Activated CD4-positive, alpha-beta T cell treated with anti-CD3 and anti-CD28 coated beads for 24 hours (primary cell): ENCODE measurements at regions not wholly inside any gene's neighbourhood (a gene's known extent, or its start where the extent isn't known, plus 50 kb on each side); places are given as distances from the start of the nearest gene placed in this dataset.
"Not testable (repeated sequence)": the region's sequence is repeated elsewhere in the genome, so short reads cannot be mapped to it uniquely, and the experiment has no call there.

Source experiments
- DNase-seq, 2 donors: peaks; one replicate each; pipeline ENCODE4 v3.0.0-alpha.2; 2020; ENCODE audit warnings: low read depth in 2 of 2

DNA sequence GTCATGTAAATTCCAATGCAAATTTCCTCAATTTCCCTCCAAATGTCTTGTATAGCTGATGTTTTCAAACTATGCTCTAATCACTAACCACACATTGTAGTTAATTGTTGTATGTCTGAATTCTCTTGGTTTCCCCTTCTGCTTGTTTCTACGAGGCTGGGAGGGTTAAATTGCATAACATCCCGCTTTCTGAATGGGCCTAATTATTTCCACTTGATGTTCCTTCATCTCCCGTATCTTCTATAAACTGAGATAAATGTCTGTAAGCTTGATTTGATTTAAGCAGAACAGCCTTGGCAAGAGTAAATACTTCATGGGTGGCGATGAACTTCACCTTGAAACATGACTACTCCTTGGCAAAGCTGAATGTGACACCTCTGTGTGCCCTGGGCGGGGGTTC, 72.2 kb downstream of the SERINC2 start:
- DNase-seq = no peak

DNA sequence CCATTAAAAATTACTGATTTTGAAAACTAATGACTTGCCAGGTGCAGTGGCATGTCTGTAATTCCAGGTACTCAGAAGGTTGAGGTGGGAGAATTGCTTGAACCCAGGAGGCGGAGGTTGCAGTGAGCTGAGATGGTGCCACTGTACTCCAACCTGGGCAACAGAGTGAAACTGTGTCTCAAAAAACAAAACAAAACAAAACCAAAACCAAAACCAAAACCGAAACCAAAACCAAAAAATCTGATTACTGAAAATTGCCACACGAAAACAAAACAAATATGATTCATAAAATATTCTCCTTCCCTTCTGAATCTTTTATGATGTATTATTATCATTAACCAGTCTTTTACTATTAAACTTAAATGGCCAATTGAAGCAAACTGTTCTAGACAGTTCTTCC, 74.1 kb downstream of the SERINC2 start:
- DNase-seq = no peak

DNA sequence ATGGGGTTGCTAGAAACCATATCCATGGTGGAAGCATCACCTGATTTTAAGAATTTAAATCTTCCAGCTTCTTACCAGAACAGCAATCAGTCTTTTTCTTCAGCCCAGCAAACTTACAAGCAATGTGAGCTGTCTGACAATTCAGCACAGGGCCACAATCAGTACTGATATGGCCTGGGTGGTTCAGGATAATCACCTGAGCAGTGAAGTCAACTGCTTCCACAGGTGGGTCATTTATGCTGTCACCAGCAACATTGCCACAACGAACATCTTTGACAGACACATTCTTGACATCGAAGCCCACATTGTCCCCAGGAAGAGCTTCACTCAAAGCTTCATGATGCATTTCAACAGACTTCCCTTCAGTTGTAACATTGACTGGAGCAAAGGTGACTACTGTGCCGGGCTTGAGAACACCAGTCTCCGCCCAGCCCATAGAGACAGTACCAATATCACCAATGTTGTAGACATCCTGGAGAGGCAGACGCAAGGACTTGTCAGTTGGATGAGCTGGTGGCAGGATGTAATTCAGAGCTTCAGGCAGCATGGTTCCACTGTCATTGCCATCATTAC, 74.8 kb downstream of the SERINC2 start:
- DNase-seq = no peak

DNA sequence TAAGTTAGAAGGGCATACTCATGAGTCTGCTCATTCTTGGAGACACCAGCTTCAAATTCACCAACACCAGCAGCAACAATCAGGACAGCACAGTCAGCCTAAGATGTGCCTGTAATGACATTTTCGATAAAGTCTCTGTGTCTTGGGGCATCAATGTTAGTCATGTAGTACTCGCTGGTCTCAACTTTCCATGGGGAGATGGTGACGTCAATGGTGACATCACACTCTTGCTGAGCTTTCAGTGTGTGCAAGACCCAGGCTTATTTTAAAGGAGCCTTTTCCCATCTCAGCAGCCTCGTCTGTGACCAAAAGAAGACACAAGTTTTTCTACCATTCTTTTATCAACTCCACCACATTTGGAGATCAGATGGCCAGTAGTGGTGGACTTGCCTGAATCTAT, 75.5 kb downstream of the SERINC2 start:
- no peak for DNase-seq

DNA sequence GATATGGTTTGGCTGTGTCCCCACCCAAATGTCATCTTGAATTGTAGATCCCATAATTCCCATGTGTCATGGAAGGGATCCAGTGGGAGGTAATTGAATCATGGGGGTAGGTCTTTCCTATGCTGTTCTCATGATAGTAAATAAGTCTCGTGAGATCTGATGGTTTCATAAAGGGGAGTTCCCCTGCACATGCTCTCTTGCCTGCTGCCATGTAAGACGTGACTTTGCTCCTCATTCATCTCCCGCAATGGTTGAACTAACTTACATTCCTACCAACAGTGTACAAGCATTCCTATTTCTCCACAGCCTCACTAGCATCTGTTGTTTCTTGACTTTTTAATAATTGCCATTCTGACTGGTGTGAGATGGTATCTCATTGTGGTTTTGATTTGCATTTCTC, 76.6 kb downstream of the SERINC2 start:
- DNase-seq = not testable (repeated sequence)

DNA sequence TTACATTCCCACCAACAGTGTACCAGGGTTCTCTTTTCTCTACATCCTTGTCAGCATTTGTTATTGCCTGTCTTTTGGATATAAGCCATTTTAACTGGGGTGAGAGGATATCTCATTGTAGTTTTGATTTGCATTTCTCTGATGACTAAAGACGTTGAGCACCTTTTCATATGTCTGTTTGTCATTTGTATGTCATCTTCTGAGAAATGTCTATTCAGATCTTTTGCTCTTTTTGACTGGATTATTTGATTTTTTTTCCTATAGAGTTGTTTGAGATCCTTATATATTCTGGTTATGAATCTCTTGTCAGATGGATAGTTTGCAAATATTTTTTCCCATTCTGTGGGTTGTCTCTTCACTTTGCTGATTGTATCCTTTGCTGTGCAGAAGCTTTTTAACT, 77.6 kb downstream of the SERINC2 start:
- not testable (repeated sequence) for DNase-seq

DNA sequence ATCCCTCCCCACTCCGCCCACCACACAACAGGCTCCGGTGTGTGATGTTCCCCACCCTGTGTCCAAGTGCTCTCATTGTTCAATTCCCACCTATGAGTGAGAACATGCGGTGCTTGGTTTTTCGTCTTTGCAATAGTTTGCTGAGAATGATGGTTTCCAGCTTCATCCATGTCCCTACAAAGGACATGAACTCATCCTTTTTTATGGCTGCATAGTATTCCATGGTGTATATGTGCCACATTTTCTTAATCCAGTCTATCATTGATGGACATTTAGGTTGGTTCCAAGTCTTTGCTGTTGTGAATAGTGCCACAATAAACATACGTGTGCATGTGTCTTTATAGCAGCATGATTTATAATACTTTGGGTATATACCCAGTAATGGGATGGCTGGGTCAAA, 81.0 kb upstream of the TINAGL1 start:
- DNase-seq = not testable (repeated sequence)

DNA sequence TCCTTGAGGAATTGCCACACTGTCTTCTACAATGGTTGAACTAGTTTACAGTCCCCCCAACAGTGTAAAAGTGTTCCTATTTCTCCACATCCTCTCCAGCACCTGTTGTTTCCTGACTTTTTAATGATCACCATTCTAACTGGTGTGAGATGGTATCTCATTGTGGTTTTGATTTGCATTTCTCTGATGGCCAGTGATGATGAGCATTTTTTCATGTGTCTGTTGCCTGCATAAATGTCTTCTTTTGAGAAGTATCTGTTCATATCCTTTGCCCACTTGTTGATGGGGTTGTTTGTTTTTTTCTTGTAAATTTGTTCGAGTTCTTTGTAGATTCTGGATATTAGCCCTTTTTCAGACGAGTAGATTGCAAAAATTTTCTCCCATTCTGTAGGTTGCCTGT, 80.5 kb upstream of the TINAGL1 start:
- DNase-seq = not testable (repeated sequence)

DNA sequence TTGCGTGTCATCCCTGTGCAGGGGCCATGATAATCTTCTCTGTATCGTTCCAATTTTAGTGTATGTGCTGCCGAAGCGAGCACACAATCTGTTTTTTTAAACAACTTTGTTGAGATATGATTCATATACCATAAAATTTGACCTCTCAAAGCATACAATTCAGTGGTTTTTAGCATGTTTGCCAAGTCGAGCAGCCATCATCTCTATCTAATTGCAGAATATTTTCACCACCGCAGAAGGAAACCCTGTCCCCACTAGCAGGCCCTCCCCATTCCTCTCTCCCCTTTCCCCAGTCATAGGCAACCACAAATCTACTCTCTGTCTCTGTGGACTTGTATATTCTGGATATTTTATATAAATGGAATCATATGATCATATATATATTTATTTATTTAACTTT, 78.7 kb upstream of the TINAGL1 start:
- DNase-seq = no peak

DNA sequence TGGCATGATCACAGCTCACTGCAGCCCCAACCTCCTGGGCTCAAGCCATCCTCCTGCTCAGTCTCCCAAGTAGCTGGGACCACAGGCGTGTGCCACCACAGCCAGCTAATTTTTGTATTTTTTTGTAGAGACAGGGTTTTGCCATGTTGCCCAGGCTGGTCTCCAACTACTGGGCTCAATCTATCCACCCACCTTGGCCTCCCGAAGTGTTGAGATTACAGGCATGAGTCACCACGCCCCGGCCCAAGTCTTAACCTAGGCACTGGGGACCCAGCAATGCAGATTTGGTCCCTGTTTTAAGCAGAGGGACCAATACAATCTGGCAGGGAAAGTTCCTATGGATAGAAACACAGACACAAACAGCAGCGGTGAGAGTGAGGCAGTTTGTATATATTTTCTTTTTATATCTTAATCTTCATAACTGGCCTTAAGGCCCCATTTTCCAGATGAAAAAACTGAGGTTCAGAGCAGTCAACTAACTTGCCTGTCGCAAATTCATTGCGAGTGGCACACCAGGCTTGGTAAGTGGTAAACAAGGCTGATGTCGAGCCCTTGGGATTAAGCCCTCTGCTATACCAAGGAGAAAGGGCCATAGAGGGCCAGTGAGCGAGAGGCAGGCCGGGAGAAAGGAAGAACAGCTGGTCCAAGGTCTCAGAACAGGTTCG, 77.8 kb upstream of the TINAGL1 start:
- no peak for DNase-seq

DNA sequence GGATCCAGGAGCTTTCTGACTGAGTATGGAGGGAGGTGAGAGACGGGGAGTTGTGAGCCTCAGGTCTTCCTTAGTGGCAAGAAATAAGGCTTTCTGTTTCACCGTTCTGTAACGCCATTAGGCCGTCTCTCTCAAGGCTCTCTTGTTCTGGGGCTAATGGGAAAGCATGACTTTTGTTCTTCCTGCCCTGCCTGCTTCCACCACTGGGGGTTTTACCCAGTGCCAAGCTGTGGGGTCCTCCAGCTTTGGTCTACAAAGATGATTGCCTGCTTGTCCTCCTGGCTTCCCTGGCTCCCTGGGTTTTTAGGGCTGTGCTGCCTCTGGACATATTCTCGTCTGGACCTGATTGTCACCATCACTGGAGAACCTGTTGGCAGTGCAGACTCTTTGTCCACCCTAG, 74.8 kb upstream of the TINAGL1 start:
- DNase-seq = no peak

DNA sequence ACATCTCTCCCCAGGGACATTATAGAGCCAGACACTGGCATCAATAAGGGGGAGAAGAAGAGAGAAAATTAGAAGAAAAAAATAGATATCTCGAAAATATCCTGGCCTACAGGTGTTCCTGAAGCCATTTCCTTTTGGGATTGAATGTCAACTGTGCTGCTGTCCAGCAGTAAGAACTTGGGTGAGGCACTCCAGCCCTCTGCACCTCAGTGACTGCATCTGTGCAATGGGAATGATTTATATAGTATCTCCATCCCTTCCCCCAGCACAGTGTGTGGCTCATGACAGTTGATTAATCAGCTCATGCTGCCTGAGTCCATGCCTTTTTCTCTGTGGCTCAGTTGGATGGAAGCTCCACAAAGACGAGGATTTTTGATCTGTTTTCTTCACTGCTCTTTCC, 74.1 kb upstream of the TINAGL1 start:
- no peak for DNase-seq

DNA sequence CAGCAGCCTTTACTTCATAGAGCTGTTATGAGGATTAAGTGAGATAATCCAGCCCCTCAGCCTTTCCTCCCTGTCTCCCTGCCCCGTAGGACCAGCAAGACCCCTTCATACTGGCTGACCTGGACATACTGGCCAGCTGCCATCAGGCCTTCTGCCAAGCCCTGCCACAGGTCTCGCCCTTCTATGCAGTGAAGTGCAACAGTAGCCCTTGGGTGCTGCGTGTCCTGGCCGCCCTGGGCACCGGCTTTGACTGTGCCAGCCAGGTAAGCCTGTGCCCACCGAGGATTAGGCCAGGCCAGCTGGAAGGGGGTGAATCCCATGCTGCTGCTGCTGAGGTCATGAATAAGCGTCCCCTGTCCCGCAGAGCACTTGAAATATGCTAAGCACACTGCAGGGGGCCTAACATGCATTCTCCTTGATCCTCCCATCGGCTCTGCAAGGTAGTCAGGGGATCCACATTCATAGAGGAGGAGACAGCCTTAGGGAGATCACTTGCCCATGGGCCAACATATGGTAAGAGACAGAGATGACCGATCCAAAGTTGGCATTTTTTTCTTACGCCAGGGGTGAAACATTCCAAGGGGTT, 73.3 kb upstream of the TINAGL1 start:
- no peak for DNase-seq

DNA sequence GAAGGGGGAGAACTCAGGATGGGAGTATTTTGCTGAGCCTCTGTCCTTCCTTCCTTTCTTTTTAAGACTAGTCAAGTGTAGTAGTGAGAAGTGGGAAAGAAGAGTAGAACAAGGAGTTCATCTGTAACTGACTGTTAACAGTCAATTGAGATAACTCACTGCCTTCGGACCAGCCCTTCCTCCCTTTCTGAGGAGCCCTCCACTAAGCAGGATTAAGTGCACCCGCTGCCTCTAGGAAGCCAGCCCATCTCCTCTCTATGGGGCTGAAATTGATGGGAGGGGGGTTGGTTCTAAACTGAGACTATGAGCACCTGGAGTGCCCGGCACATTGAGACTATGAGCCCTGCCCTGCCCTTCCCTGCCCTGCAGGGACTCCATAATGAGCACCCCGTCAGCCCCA, 72.7 kb upstream of the TINAGL1 start:
- no peak for DNase-seq

DNA sequence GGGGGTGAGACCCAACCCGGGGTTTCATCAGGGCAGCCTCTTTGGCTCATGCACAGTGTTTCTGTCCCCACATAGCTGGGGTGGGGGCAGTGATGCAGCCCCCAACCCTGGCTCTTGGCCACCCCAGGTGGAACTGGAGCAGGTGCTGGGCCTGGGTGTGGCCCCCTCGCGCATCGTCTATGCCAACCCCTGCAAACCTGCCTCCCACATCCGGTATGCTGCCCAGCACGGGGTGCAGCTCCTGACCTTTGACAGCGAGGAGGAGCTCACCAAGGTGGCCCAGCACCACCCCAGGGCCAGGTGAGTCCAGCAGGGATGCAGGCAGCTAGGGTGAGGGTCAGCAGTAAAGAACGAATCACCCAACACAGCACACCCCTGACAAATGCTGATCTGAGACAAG, 72.3 kb upstream of the TINAGL1 start:
- DNase-seq = no peak

DNA sequence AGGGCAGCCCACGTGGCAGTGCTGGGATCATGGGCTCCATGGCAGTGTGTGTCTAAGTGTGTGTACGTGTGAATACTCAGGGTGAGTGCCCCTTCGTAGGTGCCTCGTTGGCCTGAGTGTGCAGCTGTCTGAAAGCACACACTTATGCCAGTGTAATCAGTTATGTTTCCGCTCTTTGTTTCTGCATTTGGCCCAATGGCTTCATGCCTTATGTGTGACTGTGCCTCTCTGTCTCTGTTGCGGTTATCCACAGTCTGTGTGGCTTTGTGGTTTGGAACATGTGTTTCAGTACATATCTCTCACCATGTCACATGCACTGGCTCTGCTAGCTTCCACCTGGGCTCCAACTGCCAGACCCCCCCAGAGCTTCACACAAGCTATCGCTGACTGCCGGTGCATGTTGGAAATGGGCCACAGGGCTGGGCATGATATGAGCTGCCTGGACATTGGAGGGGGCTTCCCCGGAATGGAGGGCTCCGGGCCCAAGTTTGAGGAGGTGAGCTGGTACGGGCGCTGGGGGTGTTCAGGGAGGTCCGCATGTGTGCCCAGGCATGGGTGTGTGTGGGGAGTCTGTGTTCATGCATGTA, 70.3 kb upstream of the TINAGL1 start:
- peak in 1 of 2 donors; percentile 10 for DNase-seq

DNA sequence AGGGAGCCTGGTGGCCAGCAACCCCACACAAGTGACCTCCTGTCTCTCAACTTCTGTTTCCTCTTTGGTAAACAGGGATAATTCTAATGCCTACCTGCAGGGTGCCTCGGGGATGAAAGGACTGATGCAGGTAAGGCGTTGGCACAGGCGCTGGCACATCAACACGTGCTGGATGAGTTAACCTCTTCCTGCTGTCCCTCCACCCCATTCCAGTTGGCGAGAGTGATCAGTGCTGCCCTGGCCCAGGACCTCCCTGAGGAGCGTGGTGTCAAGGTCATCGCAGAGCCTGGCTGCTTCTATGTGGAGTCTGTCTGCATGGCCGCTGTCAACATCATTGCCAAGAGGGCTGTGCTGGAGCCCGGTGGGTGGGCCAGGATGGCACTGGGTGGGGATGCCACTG, 69.1 kb upstream of the TINAGL1 start:
- no peak for DNase-seq

DNA sequence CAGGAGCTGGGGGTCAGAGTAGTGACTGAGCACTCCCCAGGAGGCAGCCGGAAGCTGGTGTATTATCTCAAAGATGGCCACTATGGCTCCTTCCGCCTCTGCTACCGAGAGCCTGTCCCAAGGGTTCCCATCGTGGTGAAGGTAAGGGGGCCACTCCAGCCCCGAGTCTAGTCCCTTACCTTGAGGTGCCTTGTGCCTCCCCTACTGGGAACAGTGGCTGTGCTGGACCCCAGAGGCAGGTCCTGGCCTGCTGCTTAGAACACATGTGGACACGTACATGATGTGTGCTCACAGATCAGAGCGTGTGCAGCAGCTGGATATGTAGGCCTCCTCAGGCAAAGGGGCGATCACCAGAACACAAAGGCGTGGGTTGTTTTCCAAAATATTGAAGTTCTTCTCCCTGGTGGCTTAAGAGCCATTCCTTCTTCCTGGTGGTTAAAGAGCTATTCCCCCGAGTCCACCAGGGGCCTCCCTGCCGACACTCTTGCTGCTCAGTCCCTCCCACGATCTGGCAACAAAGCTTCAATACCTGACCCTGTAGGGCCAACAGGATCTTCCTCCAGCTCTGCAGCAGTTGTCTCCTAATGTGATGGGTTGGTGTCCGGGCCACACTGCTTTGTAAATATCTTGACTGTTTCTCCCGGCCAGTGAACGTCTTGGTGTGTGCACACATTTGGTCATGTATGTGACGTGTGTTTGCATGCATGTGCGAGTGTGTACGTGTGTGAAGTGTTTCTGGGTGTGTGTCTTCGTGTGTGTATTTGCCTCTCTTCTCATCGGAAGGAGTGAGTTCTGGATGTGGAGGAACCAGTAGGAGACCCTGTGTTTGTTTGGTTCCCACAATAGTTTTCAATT, 68.4 kb upstream of the TINAGL1 start:
- no peak for DNase-seq

DNA sequence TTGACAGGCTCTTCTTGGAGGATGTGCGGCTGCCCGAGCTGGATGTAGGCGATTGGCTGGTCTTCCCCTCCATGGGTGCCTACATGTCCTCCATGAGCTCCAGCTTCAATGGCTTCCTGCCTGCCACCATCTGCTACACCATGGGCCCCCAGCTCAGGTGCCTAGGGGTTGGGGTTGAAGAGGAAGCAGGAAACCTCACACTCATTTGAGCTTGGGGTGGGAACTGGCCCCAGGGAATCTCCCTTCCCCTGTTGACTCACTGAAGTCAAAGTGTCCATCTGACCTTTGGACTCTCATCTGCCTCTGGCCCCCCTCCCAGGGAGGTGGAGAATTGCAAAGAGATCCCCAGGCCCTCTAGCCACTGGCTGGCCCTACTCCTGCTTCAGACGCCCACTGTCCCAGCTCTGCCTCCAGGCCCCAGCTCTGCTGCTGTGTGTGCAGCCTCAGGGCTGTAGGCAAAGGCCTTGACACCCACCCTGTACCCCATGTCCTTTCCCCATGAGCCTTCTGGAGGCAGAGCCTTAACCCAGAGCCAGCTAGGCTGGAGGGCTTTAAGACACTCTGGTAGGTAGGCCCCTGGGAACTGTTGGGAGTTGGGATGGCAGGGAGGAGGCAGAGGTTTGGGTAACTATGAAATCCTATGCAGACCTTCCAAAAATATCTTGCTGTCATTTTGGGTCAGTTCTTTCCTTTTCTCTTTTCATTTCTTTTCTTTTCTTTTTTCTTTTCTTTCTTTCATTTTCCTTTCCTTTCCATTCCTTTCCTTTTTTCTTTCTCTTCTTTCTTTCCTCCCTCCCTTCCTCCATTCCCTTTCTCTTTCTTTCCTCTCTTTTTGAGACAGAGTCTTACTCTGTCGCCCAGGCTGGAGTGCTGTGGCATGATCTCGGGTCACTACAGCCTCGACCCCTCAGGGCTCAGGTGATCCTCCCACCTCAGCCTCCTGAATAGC, 66.9 kb upstream of the TINAGL1 start:
- no peak for DNase-seq

DNA sequence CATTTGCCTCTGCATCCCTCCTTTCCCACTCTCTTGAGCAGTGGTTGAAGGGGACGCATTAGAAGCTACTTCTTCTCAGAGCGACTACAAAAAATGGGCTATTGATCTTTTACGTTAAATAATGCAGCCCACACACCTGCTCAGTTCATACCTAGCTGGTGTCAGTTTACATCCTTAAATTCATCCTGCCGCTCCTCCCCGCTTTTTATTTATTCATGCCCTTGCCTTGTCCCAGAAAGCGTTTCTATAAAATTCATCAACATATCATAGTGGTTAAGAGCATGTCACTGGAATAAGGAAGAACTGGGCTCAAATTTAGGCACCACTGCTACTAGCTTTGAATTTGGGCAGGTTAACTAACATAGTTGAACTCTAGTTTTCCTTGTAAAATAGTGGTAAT, 66.0 kb upstream of the TINAGL1 start:
- no peak for DNase-seq
